ENCODE measurements at regions not wholly inside any gene's neighbourhood (a gene's known extent, or its start where the extent isn't known, plus 50 kb on each side); places are given as distances from the start of the nearest gene placed in this dataset.

GRCh38 chr7:56479136-56479535, 362.9 kb upstream of the NUPR2 start:
- TF ChIP-seq CTCF (IDR thresholded peaks at IDR 0.05) (no peak), MAX (CRISPR knock-in tag; IDR thresholded peaks at IDR 0.05) (no peak), E2F1 (CRISPR knock-in tag; IDR thresholded peaks at IDR 0.05) (no peak), TP53 (CRISPR knock-in tag; IDR thresholded peaks at IDR 0.05) (no peak), ERG (CRISPR knock-in tag; IDR thresholded peaks at IDR 0.05) (no peak), RELA (CRISPR knock-in tag; IDR thresholded peaks at IDR 0.05; ENCODE audit: borderline replicate concordance) (no peak), ELF4 (CRISPR knock-in tag; IDR thresholded peaks at IDR 0.05; ENCODE audit: low read depth) (no peak), KAT7 (CRISPR knock-in tag; IDR thresholded peaks at IDR 0.05; ENCODE audit: borderline replicate concordance) (no peak), IRF2 (CRISPR knock-in tag; IDR thresholded peaks at IDR 0.05; ENCODE audit: borderline replicate concordance, low read depth) (no peak), ZNF512 (CRISPR knock-in tag; IDR thresholded peaks at IDR 0.05; ENCODE audit: borderline replicate concordance) (no peak), GABPB1 (CRISPR knock-in tag; IDR thresholded peaks at IDR 0.05) (no peak), JUN (CRISPR knock-in tag; IDR thresholded peaks at IDR 0.05) (no peak), USF1 (CRISPR knock-in tag; IDR thresholded peaks at IDR 0.05) (no peak)

Measured in WTC11 (cell line).